LNCAP (cell line): ENCODE measurements at regions not wholly inside any gene's neighbourhood (a gene's known extent, or its start where the extent isn't known, plus 50 kb on each side); places are given as distances from the start of the nearest gene placed in this dataset.

Source experiments
- CTCF ChIP-seq: fragments of 450-650 bp; IDR thresholded peaks from 2 replicates; pipeline ENCODE4 v1.5.1; 2017; ENCODE audit warnings: mild to moderate bottlenecking

- no peak for TF ChIP-seq CTCF
Measured at GRCh38 chr7:152905949-152906348, 146.4 kb downstream of the ACTR3B start.

- TF ChIP-seq CTCF: no peak
Measured at GRCh38 chr7:152907042-152907761, 147.7 kb downstream of the ACTR3B start.

GRCh38 chr7:152909280-152909679 lies 149.7 kb downstream of the ACTR3B start:
- TF ChIP-seq CTCF: no peak

- no peak for TF ChIP-seq CTCF
Measured at GRCh38 chr7:152909683-152910544, 150.4 kb downstream of the ACTR3B start.

- no peak for TF ChIP-seq CTCF
Measured at GRCh38 chr7:152910545-152911225, 151.1 kb downstream of the ACTR3B start.

- TF ChIP-seq CTCF: no peak
Measured at GRCh38 chr7:152911226-152911560, 151.6 kb downstream of the ACTR3B start.

- no peak for TF ChIP-seq CTCF
Measured at GRCh38 chr7:152911922-152912321, 152.4 kb downstream of the ACTR3B start.
